SU-DHL-6 (cell line): ENCODE measurements at regions not wholly inside any gene's neighbourhood (a gene's known extent, or its start where the extent isn't known, plus 50 kb on each side); places are given as distances from the start of the nearest gene placed in this dataset.

Source experiments
- EZH2phosphoT487 ChIP-seq: fragments of 200-600 bp; sonication (generic), shearing (Covaris generic); conservative IDR thresholded peaks from 2 replicates; pipeline ENCODE4 v1.6.1; 2018; ENCODE audit warnings: mild to moderate bottlenecking, antibody characterized with exemption, low read length, moderate library complexity, mixed read lengths
- TF ChIP-seq, protein P1 (sequence below): fragments of 200-600 bp; sonication (generic); IDR thresholded peaks from one replicate; pipeline ENCODE4 v1.5.1; 2017; ENCODE audit warnings: antibody characterized with exemption, mild to moderate bottlenecking, low read length, moderate library complexity; ENCODE audit not compliant: insufficient read depth, poor library complexity, severe bottlenecking

DNA sequence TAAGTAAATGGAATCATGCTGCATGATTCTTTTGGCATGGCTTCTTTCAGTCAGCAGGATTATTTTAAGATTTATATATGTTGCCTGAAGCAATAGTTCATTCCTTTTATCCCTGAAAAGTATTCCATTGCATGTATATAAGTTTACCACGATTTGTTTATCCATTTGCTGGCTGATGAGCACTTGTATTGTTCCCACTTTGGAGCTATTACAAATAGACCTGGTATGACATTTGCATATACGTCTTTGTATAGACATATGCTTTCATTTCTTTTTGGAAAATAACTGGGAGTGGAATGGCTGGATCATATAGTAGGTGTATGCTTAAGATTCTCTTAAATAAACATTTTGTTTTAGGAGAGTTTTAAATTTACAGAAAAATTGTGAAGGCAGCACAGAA, 79.3 kb upstream of the CBLB start:
- no peak for TF ChIP-seq EZH2phosphoT487
- TF ChIP-seq, protein P1, sequence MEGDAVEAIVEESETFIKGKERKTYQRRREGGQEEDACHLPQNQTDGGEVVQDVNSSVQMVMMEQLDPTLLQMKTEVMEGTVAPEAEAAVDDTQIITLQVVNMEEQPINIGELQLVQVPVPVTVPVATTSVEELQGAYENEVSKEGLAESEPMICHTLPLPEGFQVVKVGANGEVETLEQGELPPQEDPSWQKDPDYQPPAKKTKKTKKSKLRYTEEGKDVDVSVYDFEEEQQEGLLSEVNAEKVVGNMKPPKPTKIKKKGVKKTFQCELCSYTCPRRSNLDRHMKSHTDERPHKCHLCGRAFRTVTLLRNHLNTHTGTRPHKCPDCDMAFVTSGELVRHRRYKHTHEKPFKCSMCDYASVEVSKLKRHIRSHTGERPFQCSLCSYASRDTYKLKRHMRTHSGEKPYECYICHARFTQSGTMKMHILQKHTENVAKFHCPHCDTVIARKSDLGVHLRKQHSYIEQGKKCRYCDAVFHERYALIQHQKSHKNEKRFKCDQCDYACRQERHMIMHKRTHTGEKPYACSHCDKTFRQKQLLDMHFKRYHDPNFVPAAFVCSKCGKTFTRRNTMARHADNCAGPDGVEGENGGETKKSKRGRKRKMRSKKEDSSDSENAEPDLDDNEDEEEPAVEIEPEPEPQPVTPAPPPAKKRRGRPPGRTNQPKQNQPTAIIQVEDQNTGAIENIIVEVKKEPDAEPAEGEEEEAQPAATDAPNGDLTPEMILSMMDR: no peak
